H54 (cell line): ENCODE measurements at regions not wholly inside any gene's neighbourhood (a gene's known extent, or its start where the extent isn't known, plus 50 kb on each side); places are given as distances from the start of the nearest gene placed in this dataset.
"Not testable (repeated sequence)": the region's sequence is repeated elsewhere in the genome, so short reads cannot be mapped to it uniquely, and the experiment has no call there.

Source experiments
- DNase-seq: peaks from one replicate; pipeline ENCODE4 v3.0.0; 2011; ENCODE audit warnings: low spot score, mixed read lengths; ENCODE audit not compliant: insufficient read length
- FAIRE-seq: peaks from 3 replicates; lab custom pipeline; 2011; peaks lifted over from hg19 to GRCh38; lab: Jason Lieb, UNC
- POLR2A ChIP-seq: IDR thresholded peaks from 2 replicates; pipeline ENCODE4 v1.6.1; 2011; ENCODE audit warnings: low read depth, mild to moderate bottlenecking, low read length

DNA sequence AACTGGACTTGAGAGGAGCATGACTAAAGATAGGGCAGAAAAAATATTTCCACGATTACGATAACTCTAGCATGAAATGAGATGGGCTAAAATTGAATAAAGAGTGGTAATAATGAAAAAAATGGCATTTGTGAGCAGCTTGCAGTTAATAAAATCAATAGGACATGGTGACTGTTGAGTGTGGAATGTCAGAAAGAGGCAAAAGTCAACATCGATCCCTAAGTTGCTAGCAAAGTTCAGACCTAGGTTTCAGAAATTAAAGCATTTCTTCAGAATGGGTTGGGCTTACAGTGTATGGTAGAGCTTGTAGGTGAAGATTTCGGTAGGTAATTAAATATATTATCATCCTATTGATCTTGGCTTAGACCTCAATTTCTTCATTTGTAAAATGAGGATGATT, 656.7 kb upstream of the NRG3 start:
- DNase-seq (no peak), FAIRE-seq (no peak)
- TF ChIP-seq POLR2A, result no peak

DNA sequence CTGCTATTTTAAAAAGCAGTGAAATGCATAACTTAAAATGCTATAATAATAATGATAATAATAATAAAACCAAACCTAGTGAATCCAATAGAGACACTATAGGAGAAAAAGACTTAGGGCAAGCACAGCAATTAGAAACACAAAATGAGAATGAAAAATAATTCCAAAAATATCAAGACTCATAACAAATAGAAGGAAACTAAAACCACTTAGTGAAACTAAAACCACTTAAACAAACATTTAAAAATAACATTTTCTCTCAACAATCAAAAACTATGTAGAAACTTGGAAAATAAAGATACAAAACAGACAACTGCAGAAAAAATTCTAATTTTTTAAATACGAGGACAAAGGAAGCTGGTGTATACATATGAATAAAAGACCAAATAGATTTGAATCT, 655.2 kb upstream of the NRG3 start:
- FAIRE-seq, result no peak
- no peak for DNase-seq
- TF ChIP-seq POLR2A, result no peak

DNA sequence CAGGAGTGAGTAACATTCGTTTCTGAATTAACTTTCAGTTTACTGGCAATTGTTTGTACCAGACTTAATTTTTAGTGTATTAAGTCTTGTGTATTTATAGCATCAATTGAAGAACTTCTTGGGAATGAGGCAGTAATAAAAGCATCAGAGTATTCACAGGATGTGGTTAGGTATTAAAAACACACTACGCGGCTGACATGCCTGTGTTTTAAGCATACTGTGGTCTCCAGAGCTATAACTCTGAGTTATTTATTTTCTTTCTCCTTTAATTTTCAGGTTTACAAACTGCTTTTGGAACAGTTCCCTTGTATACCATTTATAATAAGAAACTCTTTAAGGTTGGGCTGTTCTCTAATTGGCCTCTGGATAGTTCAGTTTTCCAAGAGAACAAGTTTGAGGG, 626.1 kb upstream of the NRG3 start:
- FAIRE-seq, result no peak
- no peak for TF ChIP-seq POLR2A
- DNase-seq, result no peak

DNA sequence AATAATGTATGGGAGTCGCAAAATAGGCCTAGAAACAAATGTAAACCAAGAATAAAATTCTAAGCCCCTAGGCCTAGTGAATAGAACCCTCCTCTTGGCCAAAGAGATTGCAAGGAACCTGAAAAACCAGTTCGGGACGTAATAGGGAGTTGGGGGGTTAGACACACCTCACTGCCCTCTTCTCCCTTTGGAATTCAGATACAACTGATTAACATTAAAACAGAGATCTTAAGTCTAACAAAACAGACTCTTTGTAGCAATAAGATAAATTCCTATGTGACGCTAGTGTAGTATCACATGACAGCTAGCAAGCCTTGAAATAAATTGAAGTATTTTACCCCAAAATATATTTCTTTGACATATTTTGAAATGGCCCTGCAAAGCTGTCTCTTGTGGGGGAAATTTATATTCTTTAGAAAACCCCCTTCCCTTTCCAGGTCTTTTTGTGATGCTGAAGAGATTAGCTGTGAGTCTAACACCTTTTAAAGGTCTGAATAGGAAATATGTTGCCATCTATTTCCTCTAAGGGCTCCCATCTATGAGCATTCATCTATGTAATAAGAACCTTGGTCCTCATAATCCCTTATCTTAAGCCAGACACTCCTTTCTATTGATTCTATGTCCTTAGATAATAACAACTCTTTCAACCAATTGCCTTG, 623.4 kb upstream of the NRG3 start:
- TF ChIP-seq POLR2A, result no peak

DNA sequence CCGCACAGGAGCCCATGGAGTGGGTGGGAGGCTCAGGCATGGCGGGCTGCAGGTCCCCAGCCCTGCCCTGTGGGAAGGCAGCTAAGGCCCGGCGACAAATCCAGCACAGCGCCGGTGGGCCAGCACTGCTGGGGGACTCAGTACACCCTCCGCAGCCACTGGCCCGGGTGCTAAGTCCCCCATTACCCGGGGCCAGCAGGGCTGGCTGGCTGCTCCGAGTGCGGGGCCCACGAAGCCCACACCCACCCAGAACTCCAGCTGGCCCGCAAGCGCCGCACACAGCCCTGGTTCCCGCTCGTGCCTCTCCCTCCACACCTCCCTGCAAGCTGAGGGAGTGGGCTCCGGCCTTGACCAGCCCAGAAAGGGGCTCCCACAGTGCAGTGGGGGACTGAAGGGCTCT, 610.0 kb upstream of the NRG3 start:
- not testable (repeated sequence) for DNase-seq, FAIRE-seq

More for the DNA sequence above, 623.4 kb upstream of the NRG3 start:
- FAIRE-seq (no peak), DNase-seq (no peak)

DNA sequence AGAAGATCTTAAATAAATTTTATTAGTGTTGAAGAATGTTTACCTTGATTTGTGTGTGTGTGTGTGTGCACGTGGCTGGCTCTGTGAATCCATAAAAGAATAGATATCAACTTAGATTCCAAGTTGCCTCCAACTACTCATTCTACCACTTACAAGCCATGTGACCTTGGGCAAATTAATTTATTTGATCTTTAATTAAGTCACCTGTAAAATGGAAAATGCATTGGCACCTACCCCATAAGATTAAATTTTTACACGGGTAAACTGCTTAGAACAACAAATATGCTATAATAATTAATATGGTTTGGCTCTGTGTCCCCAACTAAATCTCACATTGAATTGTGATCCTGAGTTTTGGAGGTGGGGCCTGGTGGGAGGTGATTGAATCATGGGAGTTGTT, 604.9 kb upstream of the NRG3 start:
- DNase-seq, result no peak
- no peak for TF ChIP-seq POLR2A
- FAIRE-seq, result no peak

DNA sequence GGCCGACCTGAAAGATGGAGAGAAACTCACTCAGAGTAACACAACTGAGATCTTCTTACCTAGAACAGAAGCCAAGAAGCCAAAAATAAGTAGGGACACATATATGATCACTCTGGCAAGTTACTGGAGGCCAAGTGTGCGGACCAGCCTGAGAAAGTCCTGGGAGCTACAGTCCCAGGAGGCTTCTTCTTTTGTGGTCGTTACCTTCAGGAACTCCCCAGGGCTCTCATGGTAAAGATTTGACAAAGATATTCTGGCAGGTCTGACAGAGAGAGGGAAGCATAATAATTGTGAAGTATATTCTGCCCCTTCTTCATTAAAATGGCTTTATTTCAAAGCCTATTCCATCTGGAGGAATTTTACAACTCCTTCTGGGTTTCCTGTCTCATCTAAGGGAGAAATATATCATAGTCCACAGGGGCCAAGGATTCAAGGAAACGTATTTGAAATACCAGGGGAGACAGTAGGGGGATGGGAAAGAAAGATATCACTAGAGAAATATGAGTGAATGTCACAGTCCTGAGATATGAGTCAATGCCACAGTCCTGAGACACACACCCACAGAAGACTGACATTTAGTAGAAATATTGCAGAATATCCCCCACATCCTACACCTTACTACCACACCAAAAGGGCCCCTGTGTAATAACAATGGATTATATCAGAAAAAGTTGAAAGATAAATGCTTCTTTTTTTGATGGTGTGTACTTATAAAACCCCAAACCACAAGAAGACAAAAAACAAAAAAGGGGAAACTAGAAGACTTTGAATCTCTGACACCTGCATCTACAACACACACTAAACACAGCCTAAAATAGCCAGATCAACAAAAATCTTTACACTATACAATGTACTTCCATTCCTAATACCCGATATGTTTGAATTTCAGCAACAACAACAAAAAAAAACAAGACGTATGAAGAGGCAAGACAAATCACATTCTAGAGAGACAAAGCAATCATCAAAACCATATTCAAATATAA, 594.2 kb upstream of the NRG3 start:
- no peak for FAIRE-seq
- no peak for DNase-seq
- TF ChIP-seq POLR2A, result no peak

DNA sequence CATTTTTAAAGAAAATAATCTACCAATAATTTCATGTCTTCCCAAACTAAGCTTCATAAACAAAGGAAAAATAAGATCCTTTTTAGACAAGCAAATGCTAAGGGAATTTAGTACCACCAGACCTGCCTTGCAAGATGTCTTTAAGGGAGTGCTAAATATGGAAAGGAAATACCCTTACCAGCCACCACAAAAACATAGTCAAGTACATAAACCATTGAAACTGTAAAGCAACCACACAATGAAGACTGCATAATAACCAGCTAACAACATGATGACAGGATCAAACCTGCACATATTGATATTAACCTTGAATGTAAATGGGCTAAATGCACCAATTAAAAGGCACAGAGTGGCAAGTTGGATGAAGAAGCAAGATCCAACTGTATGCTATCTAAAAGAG, 586.5 kb upstream of the NRG3 start:
- DNase-seq, result no peak
- no peak for FAIRE-seq
- no peak for TF ChIP-seq POLR2A

DNA sequence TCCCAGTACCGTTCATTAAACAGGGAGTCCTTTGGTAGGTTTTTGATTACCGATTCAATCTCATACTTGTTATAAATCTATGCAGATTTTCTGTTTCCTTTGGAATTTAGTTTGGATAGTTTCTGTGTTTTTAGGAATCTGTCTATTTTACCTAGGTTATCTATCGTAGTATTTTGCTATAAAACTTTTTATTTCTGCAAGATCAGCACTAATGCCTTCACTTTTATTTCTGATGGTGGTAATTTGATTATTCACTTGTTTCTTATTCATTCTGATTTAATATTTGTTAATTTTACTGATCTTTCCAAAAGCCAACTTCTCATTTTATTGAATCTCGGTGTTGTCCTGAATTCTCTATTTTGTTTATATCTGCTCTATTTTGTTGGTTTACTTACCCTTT, 577.7 kb upstream of the NRG3 start:
- FAIRE-seq (no peak), DNase-seq (no peak)
- TF ChIP-seq POLR2A, result no peak

DNA sequence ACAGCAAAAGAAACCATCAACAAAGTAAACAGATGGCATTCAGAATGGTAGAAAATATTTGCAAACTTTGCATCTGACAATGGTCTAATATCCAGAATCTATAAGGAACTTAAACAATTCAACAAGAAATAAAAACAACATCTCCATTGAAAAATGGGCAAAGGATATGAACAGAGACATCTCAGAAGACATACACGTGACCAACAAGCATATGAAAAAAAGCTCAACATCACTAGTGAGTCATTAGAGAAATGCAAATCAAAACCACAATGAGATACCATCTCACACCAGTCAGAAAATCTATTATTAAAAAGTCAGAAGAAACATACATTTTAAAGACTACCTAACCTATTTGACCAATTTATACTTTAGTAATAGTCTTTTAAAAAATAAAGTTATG, 571.3 kb upstream of the NRG3 start:
- no peak for FAIRE-seq

DNA sequence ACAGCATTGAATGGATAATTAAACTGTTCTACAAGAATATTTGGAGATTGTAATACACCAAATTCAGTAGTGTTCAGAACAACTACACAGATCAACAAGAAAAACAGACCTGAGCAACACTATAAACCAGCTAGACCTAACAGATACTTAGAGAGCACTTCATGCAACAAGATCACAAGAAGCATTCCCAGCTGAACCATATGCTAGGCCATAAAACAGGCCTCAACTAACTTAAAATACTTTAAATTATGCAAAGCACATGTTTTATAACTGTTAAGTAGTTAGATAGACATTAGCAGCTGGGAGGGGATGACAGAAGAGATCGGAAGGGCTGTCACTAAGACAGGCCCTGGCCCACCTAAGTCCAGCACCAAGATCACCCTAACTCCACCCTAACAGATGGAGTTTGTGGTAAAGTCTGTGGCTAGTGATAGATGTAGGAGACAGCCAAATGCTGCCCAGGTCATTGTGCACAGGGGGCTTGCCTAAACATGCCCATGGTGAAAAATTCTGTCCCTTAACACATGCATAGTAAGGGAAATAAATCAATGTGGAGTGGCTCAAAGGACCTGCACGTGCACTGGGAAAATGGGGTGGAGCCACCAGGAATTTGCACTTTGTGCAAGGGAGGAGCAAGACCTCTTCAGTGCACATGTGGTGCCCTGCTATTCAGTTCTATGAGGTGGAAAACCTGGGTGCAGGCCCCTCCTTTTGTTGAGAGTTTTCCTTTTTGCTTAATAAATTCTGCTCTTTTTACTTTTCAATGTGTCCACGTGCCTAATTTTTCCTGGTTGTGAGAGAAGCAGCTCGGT, 567.8 kb upstream of the NRG3 start:
- no peak for TF ChIP-seq POLR2A
- FAIRE-seq (no peak), DNase-seq (no peak)

More for the DNA sequence above, 571.3 kb upstream of the NRG3 start:
- TF ChIP-seq POLR2A, result no peak
- DNase-seq, result no peak

DNA sequence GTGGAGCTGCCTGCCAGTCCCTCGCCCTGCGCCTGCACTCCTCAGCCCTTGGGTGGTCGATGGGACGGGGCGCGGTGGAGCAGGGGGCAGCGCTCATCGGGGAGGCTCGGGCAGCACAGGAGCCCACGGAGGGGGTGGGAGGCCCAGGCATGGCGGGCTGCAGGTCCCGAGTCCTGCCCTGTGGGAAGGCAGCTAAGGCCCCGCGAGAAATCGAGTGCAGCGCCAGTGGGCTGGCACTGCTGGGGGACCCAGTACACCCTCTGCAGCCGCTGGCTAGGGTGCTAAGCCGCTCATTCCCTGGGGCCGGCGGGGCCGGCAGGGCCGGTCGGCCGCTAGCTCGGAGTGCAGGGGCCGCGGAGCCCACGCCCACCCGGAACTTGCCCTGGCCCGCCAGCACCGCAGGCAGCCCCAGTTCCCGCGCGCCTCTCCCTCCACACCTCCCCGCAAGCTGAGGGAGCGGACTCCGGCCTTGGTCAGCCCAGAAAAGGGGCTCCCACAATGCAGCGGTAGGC, 565.9 kb upstream of the NRG3 start:
- TF ChIP-seq POLR2A, result no peak
- no peak for DNase-seq
- no peak for FAIRE-seq

DNA sequence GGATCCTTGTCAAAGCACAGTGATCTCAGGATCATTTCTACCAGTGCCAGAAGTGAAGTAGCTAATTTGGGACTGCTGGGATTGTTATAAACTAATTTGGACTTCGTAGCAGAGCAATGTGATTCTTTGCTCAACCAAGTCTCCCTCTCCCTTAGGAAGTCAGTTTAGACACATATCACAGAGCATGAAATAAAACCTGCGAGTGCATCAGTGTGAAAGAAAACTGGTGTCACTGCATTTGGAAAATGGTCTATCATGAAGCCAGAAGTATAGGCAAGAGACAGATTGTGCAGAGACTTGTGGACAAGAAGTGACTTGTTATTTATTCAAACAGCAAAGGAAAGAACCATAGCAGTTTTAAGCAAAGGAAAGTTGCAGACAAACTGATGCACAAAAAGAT, 560.5 kb upstream of the NRG3 start:
- TF ChIP-seq POLR2A, result no peak
- FAIRE-seq (no peak), DNase-seq (no peak)

DNA sequence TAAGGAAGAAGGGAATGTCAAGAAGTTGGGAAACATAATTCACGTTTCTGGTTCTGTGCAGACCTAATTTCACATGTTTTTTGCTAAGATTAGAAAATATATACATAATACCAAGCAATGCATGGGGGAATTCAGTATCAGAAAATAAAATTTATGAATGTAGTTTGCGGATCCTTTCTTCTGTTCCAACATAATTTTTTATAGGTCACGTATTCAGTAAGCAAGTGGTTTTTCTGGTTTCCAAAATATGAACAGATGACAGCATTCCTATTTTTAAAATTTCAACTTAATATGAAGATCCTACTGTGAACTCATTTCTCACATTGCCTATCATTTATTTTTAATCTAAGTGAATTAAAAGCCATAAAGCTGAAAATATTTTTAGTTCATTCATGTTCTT, 560.0 kb upstream of the NRG3 start:
- DNase-seq (no peak), FAIRE-seq (no peak)
- TF ChIP-seq POLR2A, result no peak
